NCI-H1694 treated with DMSO at 0.1 percent for 48 hours (cell line): ENCODE measurements at regions not wholly inside any gene's neighbourhood (a gene's known extent, or its start where the extent isn't known, plus 50 kb on each side); places are given as distances from the start of the nearest gene placed in this dataset.

Experiments
- DNase-seq: peaks from one replicate; lab custom pipeline; 2025; lab: John Stamatoyannopoulos, UW

- no peak for DNase-seq
These were observed 276.2 kb upstream of the RTL1 start for GRCh38 chr14:101179691-101180211.

- no peak for DNase-seq
These were observed 278.2 kb upstream of the RTL1 start for GRCh38 chr14:101181446-101182313.

GRCh38 chr14:101182476-101182875, 279.0 kb upstream of the RTL1 start:
- no peak for DNase-seq

GRCh38 chr14:101183376-101184103, 280.0 kb upstream of the RTL1 start:
- peak; percentile 33 for DNase-seq

GRCh38 chr14:101184104-101184455, 280.6 kb upstream of the RTL1 start:
- no peak for DNase-seq

- DNase-seq, result no peak
These were observed 281.1 kb upstream of the RTL1 start for GRCh38 chr14:101184572-101184971.

GRCh38 chr14:101185073-101185835, 281.7 kb upstream of the RTL1 start:
- no peak for DNase-seq

GRCh38 chr14:101185946-101186345, 282.4 kb upstream of the RTL1 start:
- DNase-seq, result no peak

GRCh38 chr14:101186544-101186943, 283.0 kb upstream of the RTL1 start:
- DNase-seq, result no peak

- no peak for DNase-seq
These were observed 283.7 kb upstream of the RTL1 start for GRCh38 chr14:101186992-101187815.

GRCh38 chr14:101187816-101188570, 284.5 kb upstream of the RTL1 start:
- DNase-seq, result no peak

GRCh38 chr14:101188571-101188915, 285.0 kb upstream of the RTL1 start:
- DNase-seq, result no peak

- no peak for DNase-seq
These were observed 285.7 kb upstream of the RTL1 start for GRCh38 chr14:101189266-101189665.

GRCh38 chr14:101189962-101190560, 286.5 kb upstream of the RTL1 start:
- DNase-seq, result no peak

GRCh38 chr14:101191101-101191720, 287.7 kb upstream of the RTL1 start:
- DNase-seq, result no peak

- no peak for DNase-seq
These were observed 288.5 kb upstream of the RTL1 start for GRCh38 chr14:101191721-101192660.

- no peak for DNase-seq
These were observed 289.1 kb upstream of the RTL1 start for GRCh38 chr14:101192661-101193000.

- no peak for DNase-seq
These were observed 289.8 kb upstream of the RTL1 start for GRCh38 chr14:101193106-101193844.
